IPS-15b (cell line): ENCODE measurements at regions not wholly inside any gene's neighbourhood (a gene's known extent, or its start where the extent isn't known, plus 50 kb on each side); places are given as distances from the start of the nearest gene placed in this dataset.
A peak's percentile ranks its signal among the peaks of the same experiment; 100 is the strongest.

Experiments
- H3K27me3 ChIP-seq: one replicate; pipeline ENCODE4 v1.6.1; 2013; ENCODE audit warnings: low read length; ENCODE audit not compliant: control insufficient read depth, insufficient read depth
- H3K36me3 ChIP-seq: one replicate; pipeline ENCODE4 v1.6.1; 2013; ENCODE audit warnings: low read length; ENCODE audit not compliant: control insufficient read depth, insufficient read depth
- H3K4me1 ChIP-seq: one replicate; pipeline ENCODE4 v1.6.1; 2013; ENCODE audit warnings: mild to moderate bottlenecking, low read length; ENCODE audit not compliant: control insufficient read depth, insufficient read depth
- H3K4me3 ChIP-seq: one replicate; pipeline ENCODE4 v1.5.1; 2013; ENCODE audit warnings: low read depth, low read length
- H3K9ac ChIP-seq: one replicate; pipeline ENCODE4 v1.6.1; 2013; ENCODE audit warnings: low read depth, mild to moderate bottlenecking, low read length
- H3K9me3 ChIP-seq: one replicate; pipeline ENCODE4 v1.6.1; 2013; ENCODE audit warnings: mild to moderate bottlenecking, low read length; ENCODE audit not compliant: control insufficient read depth, insufficient read depth

DNA sequence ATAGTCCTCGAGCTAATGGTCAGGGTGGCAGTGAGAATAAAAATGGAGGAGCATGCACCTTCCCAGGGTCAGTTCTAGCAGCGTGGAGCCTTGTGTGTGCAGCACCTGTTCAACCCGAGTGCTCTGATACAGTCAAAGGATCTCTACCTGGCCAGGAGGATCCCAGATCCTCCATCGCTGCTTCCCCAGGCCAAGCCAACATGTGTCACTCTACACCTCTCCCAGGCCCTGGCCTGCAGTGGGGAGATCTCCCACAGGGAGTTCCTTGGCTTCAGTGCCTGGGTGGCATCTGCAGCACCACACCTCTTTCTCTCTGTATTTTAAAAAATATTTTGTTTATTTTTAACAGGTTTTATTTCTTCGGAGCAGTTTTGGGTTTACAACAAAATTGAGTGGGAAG lies 414.8 kb upstream of the C2CD4B start:
- H3K36me3 ChIP-seq = no peaks in the 10 kb centered on the region
- H3K9ac ChIP-seq = no peak overlapping the region
- H3K9me3 ChIP-seq = no peaks in the 10 kb centered on the region
- peaks cover 9% of the 10 kb centered on the region for H3K4me1 ChIP-seq
- no peak overlapping the region for H3K4me3 ChIP-seq
- no peaks in the 10 kb centered on the region for H3K27me3 ChIP-seq

DNA sequence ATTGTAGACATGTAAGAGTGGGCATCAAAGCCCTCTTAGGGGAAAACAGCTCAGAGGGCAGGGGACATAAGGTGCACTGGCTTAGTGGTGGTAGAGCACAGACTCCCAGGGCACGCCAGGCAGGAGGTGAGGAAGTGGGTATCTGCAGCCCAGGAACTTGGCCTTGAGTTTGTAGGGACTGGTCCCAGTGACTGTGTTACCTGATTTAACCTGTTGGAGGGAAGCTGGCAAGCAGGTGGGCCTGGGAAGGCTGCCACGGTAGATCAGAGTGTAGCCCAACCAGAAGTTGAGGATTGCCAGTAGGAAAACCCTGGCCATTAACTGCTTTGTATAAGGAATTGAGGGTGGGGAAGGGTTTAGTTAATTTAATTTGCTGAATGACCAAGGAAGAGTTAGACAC lies 417.5 kb upstream of the C2CD4B start:
- Histone ChIP-seq H3K27me3 (no peaks in the 10 kb centered on the region), H3K36me3 (no peaks in the 10 kb centered on the region), H3K4me1 (peaks cover 15% of the 10 kb centered on the region), H3K9me3 (no peaks in the 10 kb centered on the region), H3K4me3 (no peak overlapping the region), H3K9ac (no peak overlapping the region)

DNA sequence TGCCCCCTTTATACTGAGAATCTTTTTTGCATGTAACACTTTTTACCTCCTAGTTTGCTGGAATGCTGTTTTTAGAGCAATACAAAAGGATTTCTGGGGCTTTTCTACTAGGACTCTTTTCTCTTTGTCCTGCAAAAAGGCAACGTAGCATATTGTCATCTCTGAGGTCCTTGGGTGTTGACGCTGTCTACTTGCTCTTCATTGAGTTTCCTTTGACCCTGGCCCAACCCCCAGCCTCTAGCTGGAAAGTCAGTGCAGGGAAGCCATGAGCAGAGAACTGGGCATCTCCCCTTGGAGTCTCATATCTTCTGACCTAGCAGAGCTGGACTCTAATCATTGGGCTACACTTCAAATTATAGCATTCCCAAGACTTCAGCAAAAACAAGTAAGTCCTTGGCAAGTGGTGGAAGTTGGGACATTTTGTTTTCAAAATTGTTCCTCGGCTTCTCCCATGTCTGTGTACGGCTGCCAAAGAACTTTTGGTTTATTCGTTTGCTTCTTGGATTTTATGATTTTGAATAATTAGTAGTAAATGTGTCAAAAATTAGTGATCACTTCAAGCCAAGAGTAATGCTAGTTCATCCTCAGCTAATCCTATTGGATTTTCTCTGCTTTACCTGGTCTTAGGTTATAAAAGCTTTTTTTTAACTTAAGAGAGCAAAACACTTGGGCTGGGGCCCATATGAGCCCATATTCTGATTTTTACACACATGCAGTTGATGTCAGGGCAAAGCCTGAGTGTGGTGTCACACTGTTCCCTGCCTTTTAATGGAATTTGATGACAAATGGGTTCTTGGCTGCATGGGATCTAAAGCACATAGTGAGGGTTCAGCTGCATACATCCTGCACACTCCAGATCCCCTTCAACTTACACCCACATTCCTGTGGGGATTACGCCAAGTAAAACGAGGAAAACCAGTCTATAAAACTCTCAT lies 419.5 kb upstream of the C2CD4B start:
- H3K36me3 ChIP-seq = no peaks in the 10 kb centered on the region
- H3K9ac ChIP-seq = no peak overlapping the region
- peaks cover 15% of the 10 kb centered on the region for H3K4me1 ChIP-seq
- H3K9me3 ChIP-seq = no peaks in the 10 kb centered on the region
- no peaks in the 10 kb centered on the region for H3K27me3 ChIP-seq
- H3K4me3 ChIP-seq = no peak overlapping the region

DNA sequence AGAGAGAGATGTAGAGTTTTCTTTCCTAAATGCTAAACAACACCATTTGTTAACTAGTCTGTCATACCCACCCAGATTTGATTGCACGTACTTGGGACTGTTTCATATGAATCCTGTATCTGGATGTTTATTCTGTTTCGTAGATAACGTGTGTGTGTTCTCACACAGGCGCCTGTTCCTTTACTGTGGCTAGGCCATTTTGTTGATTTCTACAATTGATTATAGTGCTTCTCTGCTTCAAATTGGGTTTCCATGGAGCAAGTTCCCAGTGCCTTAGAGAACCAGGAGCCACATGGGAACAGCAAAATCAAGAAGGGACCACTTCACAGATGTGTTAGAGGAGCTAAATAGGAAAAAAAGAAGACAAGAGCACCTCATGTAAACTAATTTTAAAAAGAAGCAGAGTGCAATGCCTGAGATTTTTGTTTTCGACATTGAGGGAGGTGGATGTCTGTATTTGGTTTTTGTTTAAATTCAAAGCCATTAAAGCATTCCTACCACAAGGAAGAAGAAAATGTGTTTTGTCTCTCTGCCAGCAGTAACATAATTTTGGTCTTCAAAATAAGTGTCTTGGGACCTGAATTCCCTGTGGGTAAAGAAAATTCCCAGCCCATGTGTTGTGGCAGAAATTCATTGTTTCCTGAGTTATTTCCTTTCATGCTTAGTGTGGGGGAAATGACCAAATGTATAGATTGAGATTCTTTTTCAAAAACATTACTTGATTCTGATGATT lies 424.0 kb upstream of the C2CD4B start:
- Histone ChIP-seq H3K9ac (no peak overlapping the region), H3K36me3 (no peaks in the 10 kb centered on the region), H3K27me3 (no peaks in the 10 kb centered on the region), H3K9me3 (no peaks in the 10 kb centered on the region), H3K4me1 (peaks cover 12% of the 10 kb centered on the region), H3K4me3 (no peak overlapping the region)

DNA sequence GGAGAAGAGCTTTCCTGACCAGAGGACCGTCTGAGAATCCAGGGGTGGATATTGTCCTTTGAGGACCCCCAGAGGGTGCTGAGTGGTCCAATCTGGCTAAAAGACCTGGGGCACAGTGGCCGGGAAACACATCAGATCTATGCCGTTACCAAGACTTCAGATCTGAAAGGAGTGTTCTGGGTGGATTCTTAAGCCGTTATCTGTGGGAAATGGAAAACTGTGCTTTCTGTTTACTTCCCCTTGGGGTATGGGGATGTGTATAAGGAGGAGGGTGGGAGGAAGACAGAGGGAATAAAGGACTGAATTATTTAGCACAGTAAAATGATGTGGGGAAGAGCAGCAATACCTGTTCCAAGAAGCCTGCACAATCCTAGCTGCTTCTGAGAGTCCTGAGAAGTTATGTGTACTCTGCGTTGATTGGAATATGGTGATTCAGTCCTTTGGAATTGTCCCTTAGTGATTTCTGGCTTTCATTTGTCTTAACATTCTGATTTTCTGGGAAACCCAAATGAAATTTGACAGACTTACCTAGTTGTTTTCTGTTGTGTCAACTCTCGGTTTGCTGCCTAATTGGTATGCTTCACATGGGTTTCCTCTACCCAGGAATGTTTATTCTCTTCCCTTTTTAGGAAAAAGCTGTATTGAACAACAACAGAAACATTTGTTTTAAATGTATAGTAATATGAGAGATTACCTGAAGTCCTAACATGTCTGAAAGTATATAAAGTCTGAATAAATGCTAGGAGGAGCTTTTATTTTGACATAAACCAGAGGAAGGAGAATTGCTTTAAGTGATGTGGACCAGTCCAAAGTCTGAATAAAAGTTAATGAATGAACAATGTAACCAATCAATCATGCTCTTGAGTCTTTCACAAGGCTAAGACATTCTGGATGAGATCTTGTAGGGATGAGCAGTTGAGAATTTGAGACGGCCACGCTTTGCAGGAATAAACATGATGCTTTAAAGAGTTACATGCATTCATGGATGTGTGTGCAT lies 427.1 kb upstream of the C2CD4B start:
- H3K9me3 ChIP-seq = no peaks in the 10 kb centered on the region
- H3K36me3 ChIP-seq = no peaks in the 10 kb centered on the region
- H3K27me3 ChIP-seq = no peaks in the 10 kb centered on the region
- no peak overlapping the region for H3K4me3 ChIP-seq
- no peaks in the 10 kb centered on the region for H3K4me1 ChIP-seq
- no peak overlapping the region for H3K9ac ChIP-seq

DNA sequence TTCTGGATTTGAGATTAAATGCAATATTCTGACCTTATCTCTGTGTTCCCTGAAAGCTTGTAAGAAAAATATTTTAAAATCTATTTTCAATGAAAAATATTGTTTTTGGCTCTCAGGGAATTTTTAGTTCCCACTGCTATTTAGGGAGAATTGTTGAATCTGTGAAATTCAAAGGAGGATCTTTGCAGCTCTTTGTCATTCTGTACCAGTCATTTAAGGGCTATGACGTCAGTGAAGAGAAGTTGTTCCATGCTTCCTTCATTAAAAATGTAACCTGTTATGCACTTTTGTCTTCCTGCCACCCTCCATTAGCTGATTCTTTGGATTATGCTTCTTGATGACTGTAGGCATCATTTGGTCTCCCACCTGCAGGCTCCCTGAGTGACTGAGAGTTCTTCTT lies 427.8 kb upstream of the C2CD4B start:
- H3K4me3 ChIP-seq = no peak overlapping the region
- no peak overlapping the region for H3K9ac ChIP-seq
- H3K4me1 ChIP-seq = no peaks in the 10 kb centered on the region
- no peaks in the 10 kb centered on the region for H3K9me3 ChIP-seq
- H3K27me3 ChIP-seq = no peaks in the 10 kb centered on the region
- no peaks in the 10 kb centered on the region for H3K36me3 ChIP-seq

DNA sequence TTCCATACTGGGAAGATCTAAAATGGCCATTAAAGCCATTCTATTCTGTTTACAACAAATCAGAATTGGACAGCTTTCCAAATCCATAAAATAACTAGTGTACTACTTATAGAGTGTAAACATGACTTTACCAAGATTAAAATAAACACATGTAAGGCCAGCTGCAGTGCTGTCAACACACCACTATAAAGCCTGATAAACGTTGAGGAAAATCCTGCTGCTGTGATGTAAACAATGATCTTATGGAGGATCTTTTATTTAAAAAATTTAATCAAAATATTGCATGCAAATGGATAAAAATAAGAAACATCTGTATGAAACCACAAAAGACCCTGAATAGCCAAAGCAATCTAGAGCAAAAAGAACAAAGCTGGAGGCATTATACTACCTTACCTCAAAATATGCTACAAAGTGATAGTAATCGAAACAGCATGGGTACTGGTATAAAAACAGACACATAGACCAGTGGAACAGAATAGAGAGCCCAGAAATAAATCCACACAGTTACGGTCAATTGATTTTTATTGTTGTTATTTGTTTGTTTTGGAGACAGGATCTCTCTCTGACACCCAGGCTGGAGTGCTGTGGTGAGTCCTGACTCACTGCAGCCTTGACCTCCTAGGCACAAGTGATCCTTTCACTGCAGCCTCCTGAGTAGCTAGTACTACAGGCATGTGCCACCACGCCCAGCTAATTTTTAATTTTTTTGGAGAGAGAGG lies 428.8 kb upstream of the C2CD4B start:
- no peak overlapping the region for H3K9ac ChIP-seq
- H3K9me3 ChIP-seq = no peaks in the 10 kb centered on the region
- no peaks in the 10 kb centered on the region for H3K4me1 ChIP-seq

DNA sequence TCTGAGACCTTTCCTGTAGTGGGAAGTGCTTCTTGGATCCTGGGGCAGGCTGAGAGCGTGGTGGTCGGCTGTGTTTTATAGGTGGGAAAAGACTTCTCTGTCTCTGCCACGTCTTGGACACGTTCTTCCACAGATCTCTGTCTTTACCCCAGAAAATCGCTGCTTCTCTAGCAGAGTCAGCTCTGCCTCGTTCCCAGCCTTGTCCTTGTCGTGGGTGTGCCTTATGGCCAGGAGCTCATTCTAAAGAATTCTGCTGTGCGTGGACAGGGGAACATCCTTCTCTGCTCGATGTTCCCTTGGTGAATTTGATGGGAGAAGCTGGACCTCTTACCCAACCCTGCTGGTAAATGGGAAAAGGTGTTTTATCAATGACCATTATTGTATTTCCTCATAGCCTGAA lies 433.1 kb upstream of the C2CD4B start:
- no peaks in the 10 kb centered on the region for H3K9me3 ChIP-seq
- H3K27me3 ChIP-seq = no peaks in the 10 kb centered on the region
- H3K9ac ChIP-seq = no peak overlapping the region
- no peak overlapping the region for H3K4me3 ChIP-seq
- no peaks in the 10 kb centered on the region for H3K36me3 ChIP-seq
- peaks cover 4% of the 10 kb centered on the region for H3K4me1 ChIP-seq

More for the DNA sequence above, 428.8 kb upstream of the C2CD4B start:
- H3K27me3 ChIP-seq = no peaks in the 10 kb centered on the region
- H3K36me3 ChIP-seq = no peaks in the 10 kb centered on the region
- H3K4me3 ChIP-seq = no peak overlapping the region

DNA sequence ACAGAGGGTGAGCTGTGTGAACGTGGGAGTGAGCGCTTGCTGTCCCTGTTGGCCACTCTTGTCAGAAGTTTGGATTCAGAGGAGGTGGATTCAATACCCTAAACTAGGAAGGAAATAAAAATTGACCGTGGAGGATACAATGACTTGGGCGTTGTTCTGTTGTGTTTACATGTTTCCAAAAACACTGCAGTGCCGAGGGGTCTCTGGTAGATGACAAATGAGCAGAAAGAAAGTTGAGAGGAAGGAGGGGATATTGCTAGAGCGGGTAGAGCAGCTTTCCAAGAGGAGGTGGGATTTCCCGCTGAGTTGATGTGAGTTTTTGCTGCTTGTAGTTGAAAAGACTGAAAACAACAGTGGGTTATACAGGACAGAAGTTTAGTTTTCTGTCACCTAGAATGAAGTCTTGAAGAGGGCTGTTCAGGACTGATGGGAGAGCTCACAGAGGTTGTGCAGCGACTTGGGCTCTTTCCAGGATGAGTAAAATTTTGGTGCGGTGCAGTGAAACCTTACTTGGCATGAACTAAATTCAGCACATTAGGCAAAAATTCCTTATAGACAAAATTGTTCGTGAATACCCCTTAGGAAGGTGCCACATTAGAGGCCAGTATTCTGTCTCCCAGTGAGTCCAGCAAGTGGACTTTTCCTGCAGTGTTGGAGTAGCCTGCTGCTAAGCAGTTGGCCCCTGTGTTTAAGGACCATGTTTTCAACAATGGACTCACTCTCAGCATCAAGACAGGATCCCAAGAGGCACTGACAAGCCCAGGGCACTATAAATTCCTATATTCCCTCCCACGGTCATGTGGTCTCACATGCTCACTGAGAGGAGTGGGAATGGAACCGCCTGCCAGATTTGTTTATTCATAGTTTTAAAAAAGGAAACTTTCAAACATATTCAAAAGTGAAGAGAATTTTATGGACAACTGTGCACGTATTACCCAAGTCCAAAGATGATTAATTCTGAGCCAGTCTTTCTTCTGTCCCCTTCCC lies 435.0 kb upstream of the C2CD4B start:
- H3K4me1 ChIP-seq = peaks cover 4% of the 10 kb centered on the region
- H3K36me3 ChIP-seq = no peaks in the 10 kb centered on the region
- H3K27me3 ChIP-seq = no peaks in the 10 kb centered on the region
- H3K9me3 ChIP-seq = no peaks in the 10 kb centered on the region
- H3K9ac ChIP-seq = peak overlapping the region; percentile 24
- no peak overlapping the region for H3K4me3 ChIP-seq
